Kidney (tissue), 13 donors: ENCODE measurements at regions not wholly inside any gene's neighbourhood (a gene's known extent, or its start where the extent isn't known, plus 50 kb on each side); places are given as distances from the start of the nearest gene placed in this dataset.
A peak's percentile ranks its signal among the peaks of the same experiment; 100 is the strongest.

Experiments used
- DNase-seq, 5 donors: peaks; one replicate each; pipeline ENCODE4 v3.0.0-alpha.2; 2013 to 2020
- FAIRE-seq: peaks from 2 replicates; lab custom pipeline; 2012; peaks lifted over from hg19 to GRCh38; lab: Jason Lieb, UNC
- H3K27ac ChIP-seq, 2 donors: one replicate each; pipeline ENCODE4 v1.7.0; 2013; ENCODE audit warnings: low read depth in 2 of 2, low read length in 2 of 2, inconsistent platforms in 1 of 2
- H3K27me3 ChIP-seq: one replicate; pipeline ENCODE4 v1.7.1; 2013; ENCODE audit warnings: low read length, inconsistent platforms; ENCODE audit not compliant: control insufficient read depth, insufficient read depth
- H3K36me3 ChIP-seq, 3 donors: one replicate each; pipeline versions ENCODE4 v1.7.0 to v1.7.1; 2013; ENCODE audit warnings: low read length in 3 of 3, control low read depth in 1 of 3, inconsistent platforms in 1 of 3; ENCODE audit not compliant: insufficient read depth in 3 of 3, control insufficient read depth in 2 of 3
- H3K4me1 ChIP-seq, 3 donors: one replicate each; pipeline versions ENCODE4 v1.7.0 to v1.7.1; 2013; ENCODE audit warnings: low read length in 3 of 3, inconsistent platforms in 1 of 3, low read depth in 1 of 3; ENCODE audit not compliant: control insufficient read depth in 2 of 3, insufficient read depth in 2 of 3
- H3K4me3 ChIP-seq, 3 donors: one replicate each; pipeline versions ENCODE4 v1.7.0 to v1.8.1; 2013; ENCODE audit warnings: low read length in 3 of 3, control low read depth in 1 of 3, inconsistent platforms in 1 of 3
- H3K9ac ChIP-seq, 3 donors: one replicate each; pipeline versions ENCODE4 v1.7.0 to v1.7.1; 2013; ENCODE audit warnings: low read length in 3 of 3, control low read depth in 1 of 3, inconsistent platforms in 1 of 3
- H3K9me3 ChIP-seq, 3 donors: one replicate each; pipeline versions ENCODE4 v1.7.0 to v1.7.1; 2013; ENCODE audit warnings: low read length in 3 of 3, control low read depth in 1 of 3, inconsistent platforms in 1 of 3; ENCODE audit not compliant: control insufficient read depth in 2 of 3, insufficient read depth in 1 of 3
- intact Hi-C: fragments of 100-400 bp; cut with DNase I; formaldehyde crosslinking; loops from one replicate; pipeline ENCODE4 v1.11.1; 2022
- TF ChIP-seq, protein P1 (sequence below): IDR thresholded peaks from 3 replicates; pipeline ENCODE4 v1.5.1; 2012; ENCODE audit warnings: mild to moderate bottlenecking, moderate library complexity, borderline replicate concordance; ENCODE audit not compliant: insufficient read depth; ENCODE audit errors: extremely low read depth
- donor health status: control.
- donor health status: control.
- donor health status: control.
- donor health status: control.
- donor health status: control.
- donor health status: DM: yes; HTN: yes; CAD: no.
- donor health status: Normal renal cell carcinoma (clear cell type).

DNA sequence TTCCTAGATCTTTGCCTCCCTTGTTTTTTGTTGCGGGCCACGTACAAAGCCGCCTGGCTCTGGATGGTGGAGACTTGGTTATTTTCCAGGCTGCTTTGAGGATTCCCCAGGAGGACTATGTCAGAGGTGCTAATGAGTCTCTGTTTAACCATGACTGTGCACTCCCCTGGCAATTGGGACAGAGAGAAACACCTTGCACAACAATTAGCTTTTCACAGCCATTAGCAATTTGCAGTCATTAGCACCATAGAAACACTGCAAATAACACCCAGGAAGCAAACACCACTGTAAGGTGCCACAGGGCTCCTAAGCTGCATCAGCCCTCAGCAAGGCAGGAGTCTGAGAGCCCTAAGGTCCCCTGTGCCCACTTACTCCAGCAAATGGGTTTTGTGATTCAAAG lies 201.0 kb upstream of the VLDLR start:
- TF ChIP-seq, protein P1, sequence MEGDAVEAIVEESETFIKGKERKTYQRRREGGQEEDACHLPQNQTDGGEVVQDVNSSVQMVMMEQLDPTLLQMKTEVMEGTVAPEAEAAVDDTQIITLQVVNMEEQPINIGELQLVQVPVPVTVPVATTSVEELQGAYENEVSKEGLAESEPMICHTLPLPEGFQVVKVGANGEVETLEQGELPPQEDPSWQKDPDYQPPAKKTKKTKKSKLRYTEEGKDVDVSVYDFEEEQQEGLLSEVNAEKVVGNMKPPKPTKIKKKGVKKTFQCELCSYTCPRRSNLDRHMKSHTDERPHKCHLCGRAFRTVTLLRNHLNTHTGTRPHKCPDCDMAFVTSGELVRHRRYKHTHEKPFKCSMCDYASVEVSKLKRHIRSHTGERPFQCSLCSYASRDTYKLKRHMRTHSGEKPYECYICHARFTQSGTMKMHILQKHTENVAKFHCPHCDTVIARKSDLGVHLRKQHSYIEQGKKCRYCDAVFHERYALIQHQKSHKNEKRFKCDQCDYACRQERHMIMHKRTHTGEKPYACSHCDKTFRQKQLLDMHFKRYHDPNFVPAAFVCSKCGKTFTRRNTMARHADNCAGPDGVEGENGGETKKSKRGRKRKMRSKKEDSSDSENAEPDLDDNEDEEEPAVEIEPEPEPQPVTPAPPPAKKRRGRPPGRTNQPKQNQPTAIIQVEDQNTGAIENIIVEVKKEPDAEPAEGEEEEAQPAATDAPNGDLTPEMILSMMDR: no peak
- Histone ChIP-seq H3K9me3 (no peaks in the 10 kb centered on the region), H3K36me3 (no peaks in the 10 kb centered on the region), H3K4me1 (peaks cover 3 to 9% (median 4%) of the 10 kb centered on the region in 3 donors), H3K27me3 (no peaks in the 10 kb centered on the region), H3K9ac (no peak overlapping the region), H3K27ac (no peak overlapping the region), H3K4me3 (no peak overlapping the region)
- DNase-seq: no peak
- FAIRE-seq: no peak
- intact Hi-C loops: no loop called here

GRCh38 chr9:2424619-2425033 lies 197.0 kb upstream of the VLDLR start:
- Histone ChIP-seq H3K27me3 (no peaks in the 10 kb centered on the region), H3K9ac (no peak overlapping the region), H3K36me3 (no peaks in the 10 kb centered on the region), H3K4me1 (peaks cover 2 to 14% (median 3%) of the 10 kb centered on the region in 3 donors), H3K27ac (peak overlapping the region in 1 of 2 donors; percentile 8), H3K9me3 (no peaks in the 10 kb centered on the region), H3K4me3 (no peak overlapping the region)
- peak; percentile 49 to 95 (median 73) for DNase-seq
- no peak for FAIRE-seq
- intact Hi-C loops: no loop called here
- TF ChIP-seq, protein P1: no peak

DNA sequence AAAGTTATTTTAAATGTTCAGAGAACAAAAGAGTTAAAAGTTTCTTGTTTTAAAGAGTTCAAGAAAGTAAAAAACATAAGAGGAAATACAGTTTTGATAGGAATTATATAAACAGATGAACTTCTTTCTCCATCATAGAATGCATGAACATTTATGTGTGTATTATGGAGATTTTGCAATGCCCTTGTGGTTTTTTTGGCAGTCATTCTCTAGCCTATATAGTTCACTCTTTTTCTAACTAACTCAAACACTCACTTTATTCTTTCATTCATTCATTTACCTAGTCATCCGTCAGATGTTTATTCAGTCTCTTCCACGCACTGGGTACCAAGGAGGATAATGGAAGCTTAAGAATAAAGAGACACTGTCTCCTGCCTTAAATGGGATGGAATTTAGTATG lies 195.9 kb upstream of the VLDLR start:
- H3K4me3 ChIP-seq: no peak overlapping the region
- H3K27ac ChIP-seq: no peak overlapping the region
- no peak overlapping the region for H3K9ac ChIP-seq

More for the DNA sequence above, 195.9 kb upstream of the VLDLR start:
- intact Hi-C loops: no loop called here
- TF ChIP-seq, protein P1: no peak
- H3K36me3 ChIP-seq: no peaks in the 10 kb centered on the region
- H3K9me3 ChIP-seq: no peaks in the 10 kb centered on the region
- H3K27me3 ChIP-seq: no peaks in the 10 kb centered on the region
- FAIRE-seq: no peak
- DNase-seq: no peak
- peaks cover 2 to 14% (median 3%) of the 10 kb centered on the region in 3 donors for H3K4me1 ChIP-seq
